Nephron progenitor cell (in vitro differentiated cells): ENCODE measurements at regions not wholly inside any gene's neighbourhood (a gene's known extent, or its start where the extent isn't known, plus 50 kb on each side); places are given as distances from the start of the nearest gene placed in this dataset.

Source experiments
- DNase-seq: peaks from one replicate; pipeline ENCODE4 v3.0.0; 2021
- H3K27ac Mint-ChIP-seq: 2 replicates; pipeline ENCODE4 v1.8.0; 2021; ENCODE audit warnings: mild to moderate bottlenecking, moderate library complexity, mixed read lengths
- H3K27me3 Mint-ChIP-seq: 2 replicates; pipeline ENCODE4 v1.8.0; 2021; ENCODE audit warnings: mild to moderate bottlenecking, low read depth, mixed read lengths; ENCODE audit not compliant: poor library complexity
- H3K36me3 Mint-ChIP-seq: 2 replicates; pipeline ENCODE4 v1.8.0; 2021; ENCODE audit warnings: low read depth, mixed read lengths
- H3K4me1 Mint-ChIP-seq: 2 replicates; pipeline ENCODE4 v1.8.0; 2021; ENCODE audit warnings: mixed read lengths
- H3K4me3 Mint-ChIP-seq: 2 replicates; pipeline ENCODE4 v1.8.0; 2021; ENCODE audit warnings: mild to moderate bottlenecking, moderate library complexity, mixed read lengths
- H3K9me3 Mint-ChIP-seq: 2 replicates; pipeline ENCODE4 v1.8.0; 2021; ENCODE audit warnings: mild to moderate bottlenecking, moderate library complexity, mixed read lengths
- CTCF ChIP-seq: fragments of 200-600 bp; sonication (generic); IDR thresholded peaks from 2 replicates; pipeline ENCODE4 v1.5.0; 2021; ENCODE audit warnings: antibody characterized with exemption

- Mint-ChIP-seq H3K36me3 (peaks cover 4% of the 10 kb centered on the region), H3K4me1 (peaks cover 23% of the 10 kb centered on the region), H3K4me3 (no peak overlapping the region), H3K27ac (no peak overlapping the region), H3K9me3 (peaks cover 12% of the 10 kb centered on the region), H3K27me3 (no peaks in the 10 kb centered on the region)
- TF ChIP-seq CTCF: no peak
- DNase-seq: no peak
Observed at GRCh38 chr18:10232062-10232461, 222.4 kb upstream of the APCDD1 start.

- Mint-ChIP-seq H3K27ac (peak overlapping the region; percentile 20), H3K27me3 (peaks cover 2% of the 10 kb centered on the region), H3K4me3 (no peak overlapping the region), H3K4me1 (peaks cover 23% of the 10 kb centered on the region), H3K9me3 (peaks cover 12% of the 10 kb centered on the region), H3K36me3 (peaks cover 4% of the 10 kb centered on the region)
- TF ChIP-seq CTCF: no peak
- DNase-seq: no peak
Observed at GRCh38 chr18:10233082-10233875, 221.2 kb upstream of the APCDD1 start.

- H3K4me1 Mint-ChIP-seq: peaks cover 23% of the 10 kb centered on the region
- DNase-seq: no peak
- no peak overlapping the region for H3K4me3 Mint-ChIP-seq
- no peak for TF ChIP-seq CTCF
- peaks cover 12% of the 10 kb centered on the region for H3K9me3 Mint-ChIP-seq
- no peak overlapping the region for H3K27ac Mint-ChIP-seq
- H3K36me3 Mint-ChIP-seq: peaks cover 4% of the 10 kb centered on the region
- H3K27me3 Mint-ChIP-seq: peaks cover 3% of the 10 kb centered on the region
Observed at GRCh38 chr18:10234281-10234680, 220.2 kb upstream of the APCDD1 start.

DNA sequence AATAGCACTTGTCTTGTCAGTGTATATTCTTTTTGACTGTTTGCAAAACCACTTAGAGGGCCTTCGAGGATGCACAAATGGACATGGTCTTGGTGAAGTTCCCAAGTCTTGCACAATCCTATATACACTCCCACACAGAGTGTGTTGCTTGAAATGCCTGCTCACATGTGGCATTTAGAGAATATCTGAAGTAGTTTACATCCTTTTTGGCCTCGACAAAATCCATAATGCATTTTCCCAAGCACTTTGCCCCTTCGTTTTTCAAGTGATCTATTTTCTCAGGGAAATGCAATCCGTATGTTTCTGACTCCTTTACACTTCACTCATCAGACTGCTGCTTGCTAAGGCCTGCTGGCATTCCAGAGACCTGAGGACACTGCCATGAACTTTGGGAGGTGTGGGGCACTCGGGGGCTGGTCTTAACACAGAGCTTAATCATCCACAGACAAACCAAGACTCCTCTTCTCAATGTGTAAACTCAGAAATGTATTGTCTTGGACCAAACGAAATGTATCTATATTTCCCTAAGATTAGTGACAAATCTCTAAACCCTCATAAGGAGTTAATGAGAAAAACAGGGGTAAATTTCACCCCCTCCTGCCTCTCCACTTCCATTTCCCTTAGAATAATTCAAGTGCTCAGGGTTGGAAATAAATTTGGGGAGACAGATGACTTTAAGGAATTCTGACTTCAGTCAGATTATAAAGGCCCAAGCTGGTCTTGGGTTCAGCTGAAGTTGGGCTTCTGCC lies 219.3 kb upstream of the APCDD1 start:
- H3K27me3 Mint-ChIP-seq: peaks cover 3% of the 10 kb centered on the region
- H3K27ac Mint-ChIP-seq: peak overlapping the region; percentile 76
- H3K4me3 Mint-ChIP-seq: no peak overlapping the region
- peaks cover 12% of the 10 kb centered on the region for H3K9me3 Mint-ChIP-seq
- H3K4me1 Mint-ChIP-seq: peaks cover 23% of the 10 kb centered on the region
- no peak for TF ChIP-seq CTCF
- peaks cover 4% of the 10 kb centered on the region for H3K36me3 Mint-ChIP-seq
- no peak for DNase-seq

- H3K27me3 Mint-ChIP-seq: peaks cover 3% of the 10 kb centered on the region
- no peak overlapping the region for H3K27ac Mint-ChIP-seq
- peaks cover 10% of the 10 kb centered on the region for H3K9me3 Mint-ChIP-seq
- peaks cover 3% of the 10 kb centered on the region for H3K36me3 Mint-ChIP-seq
- DNase-seq: no peak
- H3K4me1 Mint-ChIP-seq: peaks cover 23% of the 10 kb centered on the region
- H3K4me3 Mint-ChIP-seq: no peak overlapping the region
- no peak for TF ChIP-seq CTCF
Observed at GRCh38 chr18:10235661-10235952, 218.8 kb upstream of the APCDD1 start.
